K562 (cell line): ENCODE measurements at regions not wholly inside any gene's neighbourhood (a gene's known extent, or its start where the extent isn't known, plus 50 kb on each side); places are given as distances from the start of the nearest gene placed in this dataset.

Source experiments
- ATAC-seq: fragments of 200-7000 bp; cut with Tn5 transposase; 3 replicates; pipeline ENCODE4 v1.9.1; 2020; ENCODE audit warnings: moderate library complexity
- BruUV-seq: library from RNA; stranded (reverse); fragments of 400-500 nt; replicated peaks from 2 replicates; lab custom pipeline; 2021; lab: Mats Ljungman, UMichigan
- CTCF ChIA-PET: fragments of 300-600 bp; formaldehyde crosslinking; extraction: SDS; loops from one replicate; lab custom pipeline; 2021; ENCODE audit warnings: low intra/inter-chr PET ratio; lab: Yijun Ruan, JAX
- POLR2A ChIA-PET: fragments of 300-600, 350-650 bp; sonication (Branson Sonifier 250); formaldehyde crosslinking; extraction: SDS; loops from one replicate; lab custom pipeline; 2021; ENCODE audit warnings: antibody characterized with exemption, inconsistent platforms; lab: Yijun Ruan, JAX
- DNase-seq, 4 experiments: peaks; one replicate each; pipeline versions ENCODE4 v3.0.0 to v3.0.0-alpha.2; 2011 to 2018; ENCODE audit warnings: low spot score in 3 of 4, mixed read lengths in 3 of 4; ENCODE audit errors: extremely low read depth in 1 of 4
- FAIRE-seq: peaks from 2 replicates; lab custom pipeline; 2011; peaks lifted over from hg19 to GRCh38; lab: Jason Lieb, UNC
- H2AFZ ChIP-seq: 2 replicates; pipeline ENCODE4 v1.6.0; 2011; ENCODE audit warnings: low read depth, low read length, control low read depth, inconsistent platforms
- H3K27ac ChIP-seq: fragments of 200-600 bp; 3 replicates; pipeline ENCODE4 v1.8.0; 2011; ENCODE audit warnings: low read depth, mild to moderate bottlenecking, control low read depth, inconsistent platforms, low read length, moderate library complexity, mixed read lengths; ENCODE audit errors: extremely low read depth
- H3K27me3 ChIP-seq, 2 experiments: fragments of 300-600 bp in 1 of 2; 2 replicates in 1 of 2; 3 replicates in 1 of 2; pipeline versions ENCODE4 v1.6.0 to v1.8.0; 2011; ENCODE audit warnings: inconsistent platforms in 2 of 2, low read length in 2 of 2, mild to moderate bottlenecking in 1 of 2, mixed read lengths in 1 of 2, moderate library complexity in 1 of 2; ENCODE audit not compliant: control insufficient read depth in 2 of 2, insufficient read depth in 2 of 2
- H3K36me3 ChIP-seq: fragments of 300-600 bp; 3 replicates; pipeline ENCODE4 v1.8.0; 2011; ENCODE audit warnings: mild to moderate bottlenecking, low read length, inconsistent platforms; ENCODE audit not compliant: control insufficient read depth, insufficient read depth
- H3K4me1 ChIP-seq, 2 experiments: fragments of 200-600 bp in 1 of 2; replicated peaks in 1 of 2; 2 replicates in 1 of 2; 3 replicates in 1 of 2; pipeline versions ENCODE4 v1.5.1 to v1.8.0; 2011; ENCODE audit warnings: inconsistent platforms in 2 of 2, low read length in 2 of 2, mild to moderate bottlenecking in 1 of 2, mixed read lengths in 1 of 2, moderate library complexity in 1 of 2; ENCODE audit not compliant: control insufficient read depth in 2 of 2, insufficient read depth in 2 of 2
- H3K4me2 ChIP-seq: 2 replicates; pipeline ENCODE4 v1.6.1; 2011; ENCODE audit warnings: low read length, control low read depth, inconsistent platforms, mixed read lengths; ENCODE audit not compliant: insufficient read depth
- H3K4me3 ChIP-seq: fragments of 200-600 bp; sonication (generic), shearing (Covaris generic); 2 replicates; pipeline ENCODE4 v1.5.1; 2016; ENCODE audit warnings: control low read depth, inconsistent platforms
- H3K79me2 ChIP-seq: fragments of 200-600 bp; 3 replicates; pipeline ENCODE4 v1.8.0; 2011; ENCODE audit warnings: low read length, inconsistent platforms; ENCODE audit not compliant: control insufficient read depth, insufficient read depth
- H3K9ac ChIP-seq, 2 experiments: 2 replicates each; pipeline versions ENCODE4 v1.6.0 to v1.6.1; 2011; ENCODE audit warnings: low read depth in 2 of 2, low read length in 2 of 2, control low read depth in 1 of 2, inconsistent platforms in 1 of 2, mild to moderate bottlenecking in 1 of 2, mixed read lengths in 1 of 2; ENCODE audit not compliant: insufficient read depth in 1 of 2
- H3K9me1 ChIP-seq: one replicate; pipeline ENCODE4 v1.6.0; 2011; ENCODE audit warnings: inconsistent platforms, mild to moderate bottlenecking, low read length, moderate library complexity; ENCODE audit not compliant: control insufficient read depth, insufficient read depth
- H3K9me3 ChIP-seq: replicated peaks from 2 replicates; pipeline ENCODE4 v1.5.1; 2011; ENCODE audit warnings: low read depth, low read length, inconsistent platforms; ENCODE audit not compliant: control insufficient read depth, insufficient read depth
- H4K20me1 ChIP-seq: replicated peaks from 2 replicates; pipeline ENCODE4 v1.6.1; 2011; ENCODE audit warnings: low read length, inconsistent platforms, mixed read lengths; ENCODE audit not compliant: control insufficient read depth, insufficient read depth
- KDM2B ChIP-seq: fragments of 250-450 bp; sonication (Bioruptor Pico); IDR thresholded peaks from 2 replicates; pipeline ENCODE4 v1.8.0; 2021; ENCODE audit warnings: mild to moderate bottlenecking, moderate library complexity
- SMAD3 ChIP-seq: fragments of 450-650 bp; formaldehyde crosslinking; conservative IDR thresholded peaks from 2 replicates; pipeline ENCODE4 v1.4.0; 2020; ENCODE audit warnings: mild to moderate bottlenecking
- ZBED1 ChIP-seq: IDR thresholded peaks from 2 replicates; pipeline ENCODE4 v1.6.1; 2014
- ZNF174 ChIP-seq: fragments of 250-450 bp; sonication (Bioruptor Pico); IDR thresholded peaks from 2 replicates; pipeline ENCODE4 v1.4.0; 2020; ENCODE audit warnings: mild to moderate bottlenecking
- ZNF197 ChIP-seq: fragments of 200-800 bp; sonication (Bioruptor generic); IDR thresholded peaks from 2 replicates; pipeline ENCODE4 v1.6.1; 2016; ENCODE audit warnings: low read depth, missing genetic modification characterization, missing compliant biosample characterization
- ZNF644 ChIP-seq: fragments of 200-800 bp; sonication (Bioruptor generic); IDR thresholded peaks from 2 replicates; pipeline ENCODE4 v1.6.1; 2016; ENCODE audit warnings: low read depth, missing genetic modification characterization, missing compliant biosample characterization
- WGBS: fragments of 100-300 bp; shearing (Covaris generic); methylation state at CpG from one replicate; pipeline ENCODE4 v1.1.6; 2016; ENCODE audit warnings: low coverage, mixed read lengths; ENCODE audit not compliant: insufficient coverage; ENCODE audit errors: missing lambda C conversion rate; 5-methylcytosine and 5-hydroxymethylcytosine counted together
- in situ Hi-C: fragments of 300-500 bp; cut with MboI; formaldehyde crosslinking; loops from 4 replicates; pipeline ENCODE4 v1.15.0; 2018; ENCODE audit warnings: inconsistent platforms, mixed read lengths
- intact Hi-C: fragments of 100-400 bp; cut with micrococcal nuclease; formaldehyde crosslinking; loops from 2 replicates; pipeline ENCODE4 v1.14.2; 2022
- TF ChIP-seq, protein P1 (sequence below): IDR thresholded peaks from 2 replicates; pipeline ENCODE4 v1.6.1; 2012; ENCODE audit warnings: low read depth, low read length, improper control_type of control experiment, borderline replicate concordance
- TF ChIP-seq, protein P2 (sequence below): fragments of 250-450 bp; sonication (Bioruptor Pico); IDR thresholded peaks from 2 replicates; pipeline ENCODE4 v1.4.0; 2020; ENCODE audit warnings: borderline replicate concordance

DNA sequence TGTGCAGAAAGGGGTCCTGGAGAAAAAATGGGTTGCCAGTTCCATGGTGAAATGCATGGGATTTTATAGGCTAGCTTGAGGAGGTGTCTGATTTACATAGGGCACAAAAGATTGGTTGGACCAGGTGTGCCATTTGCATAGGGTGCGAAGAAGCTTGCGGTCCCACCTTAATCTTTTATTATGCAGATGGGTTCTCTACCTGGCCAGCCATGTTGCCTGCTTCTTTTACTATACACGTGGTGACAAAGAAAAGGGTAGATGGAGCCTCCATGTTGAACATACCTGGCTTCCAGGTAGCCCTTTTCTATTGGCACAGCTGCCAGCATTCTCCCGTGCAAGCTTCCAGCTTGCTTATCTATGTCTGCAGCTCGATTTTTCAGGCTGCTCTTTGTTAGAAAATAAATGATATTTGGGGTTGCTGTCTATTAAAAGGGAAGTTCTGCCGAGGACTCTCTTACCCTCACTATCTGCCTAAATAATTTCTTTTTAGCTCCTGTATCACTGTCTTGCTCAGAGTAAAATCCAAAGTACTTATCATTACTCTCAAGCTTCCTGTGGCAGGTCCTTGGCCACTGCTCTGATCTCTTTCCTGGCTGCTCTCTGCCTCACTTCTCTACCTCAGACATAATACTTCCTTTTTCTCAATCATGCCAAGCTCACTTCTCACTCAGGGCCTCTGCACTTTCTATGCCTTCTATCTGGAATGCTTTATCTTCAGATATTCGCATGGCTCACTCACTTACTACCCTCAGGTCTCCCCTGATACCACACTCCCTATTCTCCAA is 216.0 kb upstream of the DAAM1 start:
- POLR2A ChIA-PET = interaction anchor here (0.7 kb wide), 1 partner anchor 383 kb away, joined by 4 read pairs; no protein-coding TSS in a partner anchor
- WGBS = 5% methylated on average over 7 of the region's 7 CpGs

DNA sequence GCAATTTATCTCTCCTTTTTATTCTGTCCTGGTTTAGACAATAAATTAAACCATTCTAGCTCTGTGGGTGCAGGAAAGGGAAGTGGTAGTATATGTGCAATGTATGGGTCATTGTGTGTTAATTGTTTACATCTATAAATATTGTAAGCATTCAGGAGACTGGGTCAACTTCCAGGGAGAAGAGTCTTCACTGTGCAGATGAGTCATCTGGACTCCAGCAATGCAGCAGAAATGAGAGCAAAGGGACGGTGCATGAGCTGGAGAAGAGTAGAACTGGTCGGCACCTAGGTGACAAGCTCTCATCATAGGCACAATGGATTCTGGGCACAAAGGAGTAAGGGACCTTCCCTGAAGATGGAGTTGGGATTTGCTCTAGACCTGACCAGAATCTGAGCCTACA is 211.1 kb upstream of the DAAM1 start:
- ChIA-PET POLR2A (interaction anchor here (1.4 kb wide), 1 partner anchor 13 kb away, joined by 3 read pairs; no protein-coding TSS in a partner anchor), CTCF (no interaction called here)
- Histone ChIP-seq H3K4me2 (no peak overlapping the region), H3K9me3 (no peaks in the 10 kb centered on the region), H3K4me1 (no peaks in the 10 kb centered on the region), H3K79me2 (no peaks in the 10 kb centered on the region), H3K27ac (no peak overlapping the region), H3K36me3 (no peaks in the 10 kb centered on the region), H3K27me3 (no peaks in the 10 kb centered on the region), H3K9me1 (no peaks in the 10 kb centered on the region), H3K9ac (no peak overlapping the region), H2AFZ (no peak overlapping the region), H3K4me3 (no peak overlapping the region), H4K20me1 (no peaks in the 10 kb centered on the region)
- intact Hi-C loops = no loop called here
- no peak for DNase-seq
- no peak for FAIRE-seq
- 0% methylated on average over 2 of the region's 2 CpGs for WGBS
- no TSS peak for BruUV-seq
- in situ Hi-C loops = no loop called here
- no peak for ATAC-seq
- TF ChIP-seq ZNF644 = no peak
- TF ChIP-seq, protein P1, sequence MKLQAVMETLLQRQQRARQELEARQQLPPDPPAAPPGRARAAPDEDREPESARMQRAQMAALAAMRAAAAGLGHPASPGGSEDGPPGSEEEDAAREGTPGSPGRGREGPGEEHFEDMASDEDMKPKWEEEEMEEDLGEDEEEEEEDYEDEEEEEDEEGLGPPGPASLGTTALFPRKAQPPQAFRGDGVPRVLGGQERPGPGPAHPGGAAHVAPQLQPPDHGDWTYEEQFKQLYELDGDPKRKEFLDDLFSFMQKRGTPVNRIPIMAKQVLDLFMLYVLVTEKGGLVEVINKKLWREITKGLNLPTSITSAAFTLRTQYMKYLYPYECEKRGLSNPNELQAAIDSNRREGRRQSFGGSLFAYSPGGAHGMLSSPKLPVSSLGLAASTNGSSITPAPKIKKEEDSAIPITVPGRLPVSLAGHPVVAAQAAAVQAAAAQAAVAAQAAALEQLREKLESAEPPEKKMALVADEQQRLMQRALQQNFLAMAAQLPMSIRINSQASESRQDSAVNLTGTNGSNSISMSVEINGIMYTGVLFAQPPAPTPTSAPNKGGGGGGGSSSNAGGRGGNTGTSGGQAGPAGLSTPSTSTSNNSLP = no peak
- no peak for TF ChIP-seq SMAD3 (CRISPR knock-in tag)
- TF ChIP-seq ZNF174 = no peak
- TF ChIP-seq, protein P2, sequence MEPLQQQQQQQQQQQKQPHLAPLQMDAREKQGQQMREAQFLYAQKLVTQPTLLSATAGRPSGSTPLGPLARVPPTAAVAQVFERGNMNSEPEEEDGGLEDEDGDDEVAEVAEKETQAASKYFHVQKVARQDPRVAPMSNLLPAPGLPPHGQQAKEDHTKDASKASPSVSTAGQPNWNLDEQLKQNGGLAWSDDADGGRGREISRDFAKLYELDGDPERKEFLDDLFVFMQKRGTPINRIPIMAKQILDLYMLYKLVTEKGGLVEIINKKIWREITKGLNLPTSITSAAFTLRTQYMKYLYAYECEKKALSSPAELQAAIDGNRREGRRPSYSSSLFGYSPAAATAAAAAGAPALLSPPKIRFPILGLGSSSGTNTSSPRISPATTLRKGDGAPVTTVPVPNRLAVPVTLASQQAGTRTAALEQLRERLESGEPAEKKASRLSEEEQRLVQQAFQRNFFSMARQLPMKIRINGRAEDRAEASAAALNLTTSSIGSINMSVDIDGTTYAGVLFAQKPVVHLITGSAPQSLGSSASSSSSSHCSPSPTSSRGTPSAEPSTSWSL (CRISPR knock-in tag) = no peak

More for the DNA sequence above, 216.0 kb upstream of the DAAM1 start:
- in situ Hi-C loops (no loop called here), intact Hi-C loops (no loop called here)
- no peaks in the 10 kb centered on the region for H3K4me1 ChIP-seq
- no peaks in the 10 kb centered on the region for H4K20me1 ChIP-seq
- FAIRE-seq (no peak), ATAC-seq (no peak), DNase-seq (no peak)
- H3K27ac ChIP-seq = no peak overlapping the region
- H3K4me2 ChIP-seq = no peak overlapping the region
- H3K36me3 ChIP-seq = no peaks in the 10 kb centered on the region
- H3K27me3 ChIP-seq = no peaks in the 10 kb centered on the region
- BruUV-seq = no TSS peak
- no peaks in the 10 kb centered on the region for H3K9me1 ChIP-seq
- H3K9me3 ChIP-seq = no peaks in the 10 kb centered on the region
- H3K79me2 ChIP-seq = no peaks in the 10 kb centered on the region
- no peak overlapping the region for H2AFZ ChIP-seq
- CTCF ChIA-PET = no interaction called here
- H3K4me3 ChIP-seq = no peak overlapping the region
- H3K9ac ChIP-seq = no peak overlapping the region
- TF ChIP-seq ZNF197 (CRISPR knock-in tag) (no peak), KDM2B (no peak), ZBED1 (no peak)
